ENCODE measurements at regions not wholly inside any gene's neighbourhood (a gene's known extent, or its start where the extent isn't known, plus 50 kb on each side); places are given as distances from the start of the nearest gene placed in this dataset.

GRCh38 chr5:156189628-156190027, 137.3 kb upstream of the SGCD start:
- TF ChIP-seq CHD2 (IDR thresholded peaks at IDR 0.05; ENCODE audit: low read length, partially characterized antibody) (no peak), RCOR1 (IDR thresholded peaks at IDR 0.05; ENCODE audit: low read depth, low read length) (no peak), HES2 (IDR thresholded peaks at IDR 0.05) (no peak)

All from A549 (cell line).